Suprapubic skin (tissue), 4 donors: ENCODE measurements at regions not wholly inside any gene's neighbourhood (a gene's known extent, or its start where the extent isn't known, plus 50 kb on each side); places are given as distances from the start of the nearest gene placed in this dataset.

ENCODE experiments used
- CTCF ChIP-seq, 2 donors: fragments of 200-600 bp in 1 of 2; fragments of 450-650 bp in 1 of 2; sonication (generic) in 1 of 2; IDR thresholded peaks; one replicate each; pipeline ENCODE4 v1.5.1; 2016 to 2019; ENCODE audit warnings: antibody characterized with exemption in 2 of 2, mild to moderate bottlenecking in 1 of 2, moderate library complexity in 1 of 2
- EP300 ChIP-seq: sonication (generic); formaldehyde crosslinking; IDR thresholded peaks from one replicate; pipeline ENCODE4 v1.6.1; 2017; ENCODE audit warnings: antibody characterized with exemption
- POLR2A ChIP-seq, 2 donors: fragments of 450-650 bp; IDR thresholded peaks; one replicate each; pipeline ENCODE4 v1.6.1; 2017; ENCODE audit warnings: antibody characterized with exemption in 2 of 2, mild to moderate bottlenecking in 2 of 2, moderate library complexity in 2 of 2
- POLR2AphosphoS5 ChIP-seq, 3 donors: sonication (generic); formaldehyde crosslinking; IDR thresholded peaks; one replicate each; pipeline ENCODE4 v1.6.1; 2017; ENCODE audit warnings: antibody characterized with exemption in 3 of 3

DNA sequence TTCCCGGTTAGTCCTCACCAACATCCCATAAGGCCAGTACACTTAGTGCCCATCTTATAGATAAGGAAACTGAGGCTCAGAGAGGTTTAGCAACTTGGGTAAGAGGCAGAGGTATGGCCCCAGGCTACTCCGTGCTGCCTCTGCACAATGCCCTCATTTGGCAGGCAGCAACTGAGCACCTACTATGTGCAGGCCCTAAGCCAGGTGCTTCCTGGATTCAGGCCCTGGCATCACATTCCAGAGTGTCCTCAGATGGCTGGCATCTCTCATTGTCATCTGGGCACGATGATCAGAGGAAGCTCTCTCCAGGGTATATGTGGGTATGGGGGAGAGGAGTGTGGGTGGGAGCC is 53.8 kb upstream of the PSD2 start:
- TF ChIP-seq CTCF (IDR thresholded peaks at IDR 0.05) (no peak), POLR2A (IDR thresholded peaks at IDR 0.05) (no peak), POLR2AphosphoS5 (IDR thresholded peaks at IDR 0.05) (no peak), EP300 (no peak)
